ENCODE measurements at regions not wholly inside any gene's neighbourhood (a gene's known extent, or its start where the extent isn't known, plus 50 kb on each side); places are given as distances from the start of the nearest gene placed in this dataset.

GRCh38 chr2:4465671-4466070 is 762.3 kb downstream of the DCDC2C start:
- H3K4me1 Mint-ChIP-seq = no peaks in the 10 kb centered on the region
- H3K4me3 Mint-ChIP-seq = no peak overlapping the region
- H3K36me3 Mint-ChIP-seq = no peaks in the 10 kb centered on the region
- peaks cover 5% of the 10 kb centered on the region for H3K9me3 Mint-ChIP-seq
- no peak for DNase-seq
- no peak overlapping the region for H3K27ac Mint-ChIP-seq
- no peaks in the 10 kb centered on the region for H3K27me3 Mint-ChIP-seq
- CTCF ChIA-PET = no interaction called here

GRCh38 chr2:4475618-4476017 is 772.2 kb downstream of the DCDC2C start:
- H3K9me3 Mint-ChIP-seq = peaks cover 15% of the 10 kb centered on the region
- DNase-seq = no peak
- no peaks in the 10 kb centered on the region for H3K4me1 Mint-ChIP-seq
- CTCF ChIA-PET = no interaction called here
- no peaks in the 10 kb centered on the region for H3K36me3 Mint-ChIP-seq
- H3K27me3 Mint-ChIP-seq = no peaks in the 10 kb centered on the region
- H3K27ac Mint-ChIP-seq = no peak overlapping the region
- no peak overlapping the region for H3K4me3 Mint-ChIP-seq

- H3K9me3 Mint-ChIP-seq = peaks cover 35% of the 10 kb centered on the region
- no peaks in the 10 kb centered on the region for H3K36me3 Mint-ChIP-seq
- DNase-seq = no peak
- H3K4me1 Mint-ChIP-seq = no peaks in the 10 kb centered on the region
- CTCF ChIA-PET = no interaction called here
- no peak overlapping the region for H3K27ac Mint-ChIP-seq
- no peaks in the 10 kb centered on the region for H3K27me3 Mint-ChIP-seq
- H3K4me3 Mint-ChIP-seq = no peak overlapping the region
Measured at GRCh38 chr2:4483050-4483449, 779.7 kb downstream of the DCDC2C start.

GRCh38 chr2:4486971-4487370 is 783.6 kb downstream of the DCDC2C start:
- Mint-ChIP-seq H3K9me3 (peaks cover 25% of the 10 kb centered on the region), H3K4me3 (no peak overlapping the region), H3K36me3 (no peaks in the 10 kb centered on the region), H3K27ac (no peak overlapping the region), H3K27me3 (no peaks in the 10 kb centered on the region), H3K4me1 (no peaks in the 10 kb centered on the region)
- CTCF ChIA-PET = no interaction called here
- no peak for DNase-seq

- no peak overlapping the region for H3K4me3 Mint-ChIP-seq
- H3K4me1 Mint-ChIP-seq = no peaks in the 10 kb centered on the region
- no peaks in the 10 kb centered on the region for H3K27me3 Mint-ChIP-seq
- CTCF ChIA-PET = no interaction called here
- H3K9me3 Mint-ChIP-seq = peaks cover 4% of the 10 kb centered on the region
- H3K36me3 Mint-ChIP-seq = no peaks in the 10 kb centered on the region
- DNase-seq = no peak
- no peak overlapping the region for H3K27ac Mint-ChIP-seq
Measured at GRCh38 chr2:4499316-4500030, 796.1 kb downstream of the DCDC2C start.

- Mint-ChIP-seq H3K4me3 (no peak overlapping the region), H3K9me3 (peaks cover 10% of the 10 kb centered on the region), H3K36me3 (no peaks in the 10 kb centered on the region), H3K27me3 (no peaks in the 10 kb centered on the region), H3K27ac (no peak overlapping the region), H3K4me1 (no peaks in the 10 kb centered on the region)
- no peak for DNase-seq
- CTCF ChIA-PET = no interaction called here
Measured at GRCh38 chr2:4501525-4501924, 798.1 kb downstream of the DCDC2C start.

- no peaks in the 10 kb centered on the region for H3K4me1 Mint-ChIP-seq
- no peak overlapping the region for H3K27ac Mint-ChIP-seq
- H3K27me3 Mint-ChIP-seq = no peaks in the 10 kb centered on the region
- CTCF ChIA-PET = no interaction called here
- H3K9me3 Mint-ChIP-seq = peaks cover 12% of the 10 kb centered on the region
- no peak for DNase-seq
- H3K36me3 Mint-ChIP-seq = no peaks in the 10 kb centered on the region
- no peak overlapping the region for H3K4me3 Mint-ChIP-seq
Measured at GRCh38 chr2:4502230-4502843, 799.0 kb downstream of the DCDC2C start.

- CTCF ChIA-PET = no interaction called here
- H3K27me3 Mint-ChIP-seq = no peaks in the 10 kb centered on the region
- no peak overlapping the region for H3K27ac Mint-ChIP-seq
- no peak for DNase-seq
- H3K4me1 Mint-ChIP-seq = no peaks in the 10 kb centered on the region
- H3K9me3 Mint-ChIP-seq = peaks cover 16% of the 10 kb centered on the region
- H3K4me3 Mint-ChIP-seq = no peak overlapping the region
- H3K36me3 Mint-ChIP-seq = no peaks in the 10 kb centered on the region
Measured at GRCh38 chr2:4507661-4508060, 804.3 kb downstream of the DCDC2C start.

GRCh38 chr2:4515871-4516761 is 812.7 kb downstream of the DCDC2C start:
- DNase-seq = no peak
- Mint-ChIP-seq H3K4me3 (no peak overlapping the region), H3K27me3 (no peaks in the 10 kb centered on the region), H3K27ac (no peak overlapping the region), H3K36me3 (no peaks in the 10 kb centered on the region), H3K9me3 (peaks cover 9% of the 10 kb centered on the region), H3K4me1 (no peaks in the 10 kb centered on the region)
- CTCF ChIA-PET = no interaction called here

GRCh38 chr2:4518596-4518995 is 815.2 kb downstream of the DCDC2C start:
- no peak overlapping the region for H3K4me3 Mint-ChIP-seq
- peak overlapping the region; percentile 64 for H3K27ac Mint-ChIP-seq
- peaks cover 13% of the 10 kb centered on the region for H3K9me3 Mint-ChIP-seq
- H3K4me1 Mint-ChIP-seq = no peaks in the 10 kb centered on the region
- H3K27me3 Mint-ChIP-seq = no peaks in the 10 kb centered on the region
- no peak for DNase-seq
- H3K36me3 Mint-ChIP-seq = no peaks in the 10 kb centered on the region
- CTCF ChIA-PET = no interaction called here

GRCh38 chr2:4522498-4523421 is 819.4 kb downstream of the DCDC2C start:
- DNase-seq = no peak
- no peak overlapping the region for H3K4me3 Mint-ChIP-seq
- H3K36me3 Mint-ChIP-seq = no peaks in the 10 kb centered on the region
- peaks cover 10% of the 10 kb centered on the region for H3K9me3 Mint-ChIP-seq
- no peaks in the 10 kb centered on the region for H3K27me3 Mint-ChIP-seq
- CTCF ChIA-PET = no interaction called here
- H3K27ac Mint-ChIP-seq = no peak overlapping the region
- no peaks in the 10 kb centered on the region for H3K4me1 Mint-ChIP-seq

- CTCF ChIA-PET = no interaction called here
- no peaks in the 10 kb centered on the region for H3K36me3 Mint-ChIP-seq
- H3K4me1 Mint-ChIP-seq = no peaks in the 10 kb centered on the region
- H3K27ac Mint-ChIP-seq = no peak overlapping the region
- H3K27me3 Mint-ChIP-seq = no peaks in the 10 kb centered on the region
- no peak overlapping the region for H3K4me3 Mint-ChIP-seq
- peaks cover 8% of the 10 kb centered on the region for H3K9me3 Mint-ChIP-seq
- DNase-seq = no peak
Measured at GRCh38 chr2:4527416-4527815, 824.0 kb downstream of the DCDC2C start.

GRCh38 chr2:4528246-4528645 is 824.9 kb downstream of the DCDC2C start:
- H3K36me3 Mint-ChIP-seq = no peaks in the 10 kb centered on the region
- H3K4me1 Mint-ChIP-seq = no peaks in the 10 kb centered on the region
- H3K9me3 Mint-ChIP-seq = peaks cover 8% of the 10 kb centered on the region
- CTCF ChIA-PET = no interaction called here
- no peak for DNase-seq
- no peak overlapping the region for H3K27ac Mint-ChIP-seq
- no peak overlapping the region for H3K4me3 Mint-ChIP-seq
- no peaks in the 10 kb centered on the region for H3K27me3 Mint-ChIP-seq

GRCh38 chr2:4528773-4529172 is 825.4 kb downstream of the DCDC2C start:
- Mint-ChIP-seq H3K9me3 (peaks cover 7% of the 10 kb centered on the region), H3K4me1 (no peaks in the 10 kb centered on the region), H3K4me3 (no peak overlapping the region), H3K27me3 (no peaks in the 10 kb centered on the region), H3K36me3 (no peaks in the 10 kb centered on the region), H3K27ac (no peak overlapping the region)
- CTCF ChIA-PET = no interaction called here
- no peak for DNase-seq
